Stimulated activated CD4-positive, alpha-beta T cell treated with anti-CD3 and anti-CD28 coated beads, Interleukin-1b, Interleukin-23, amount 100 ng/mL, for 1 hour (primary cell): ENCODE measurements at regions not wholly inside any gene's neighbourhood (a gene's known extent, or its start where the extent isn't known, plus 50 kb on each side); places are given as distances from the start of the nearest gene placed in this dataset.

Source experiments
- DNase-seq, 2 donors: peaks; one replicate each; pipeline ENCODE4 v3.0.0-alpha.2; 2020; ENCODE audit warnings: low read depth in 2 of 2

GRCh38 chr10:10844251-10844650 is 173.4 kb upstream of the CELF2 start:
- no peak for DNase-seq

GRCh38 chr10:10845185-10845584 is 172.5 kb upstream of the CELF2 start:
- no peak for DNase-seq

GRCh38 chr10:10845826-10846503 is 171.7 kb upstream of the CELF2 start:
- no peak for DNase-seq

GRCh38 chr10:10846504-10846900 is 171.2 kb upstream of the CELF2 start:
- no peak for DNase-seq

- DNase-seq = no peak
Observed at GRCh38 chr10:10847387-10847786, 170.3 kb upstream of the CELF2 start.

GRCh38 chr10:10848488-10849111 is 169.1 kb upstream of the CELF2 start:
- no peak for DNase-seq

- no peak for DNase-seq
Observed at GRCh38 chr10:10849306-10849705, 168.4 kb upstream of the CELF2 start.

- DNase-seq = no peak
Observed at GRCh38 chr10:10850214-10850613, 167.5 kb upstream of the CELF2 start.

- no peak for DNase-seq
Observed at GRCh38 chr10:10852464-10852863, 165.2 kb upstream of the CELF2 start.

GRCh38 chr10:10853954-10854353 is 163.7 kb upstream of the CELF2 start:
- no peak for DNase-seq

- no peak for DNase-seq
Observed at GRCh38 chr10:10854725-10855124, 162.9 kb upstream of the CELF2 start.

- no peak for DNase-seq
Observed at GRCh38 chr10:10855151-10855581, 162.5 kb upstream of the CELF2 start.

- no peak for DNase-seq
Observed at GRCh38 chr10:10860455-10860976, 157.2 kb upstream of the CELF2 start.

- DNase-seq = no peak
Observed at GRCh38 chr10:10865303-10865702, 152.4 kb upstream of the CELF2 start.

GRCh38 chr10:10865913-10866312 is 151.8 kb upstream of the CELF2 start:
- no peak for DNase-seq

- DNase-seq = no peak
Observed at GRCh38 chr10:10869592-10869991, 148.1 kb upstream of the CELF2 start.

- no peak for DNase-seq
Observed at GRCh38 chr10:10870523-10871241, 147.0 kb upstream of the CELF2 start.

- no peak for DNase-seq
Observed at GRCh38 chr10:10871352-10871751, 146.3 kb upstream of the CELF2 start.

- DNase-seq = no peak
Observed at GRCh38 chr10:10872035-10872673, 145.5 kb upstream of the CELF2 start.

GRCh38 chr10:10872764-10873163 is 144.9 kb upstream of the CELF2 start:
- DNase-seq = no peak

- no peak for DNase-seq
Observed at GRCh38 chr10:10873289-10873688, 144.4 kb upstream of the CELF2 start.

GRCh38 chr10:10873915-10874314 is 143.8 kb upstream of the CELF2 start:
- no peak for DNase-seq
